Right ventricle myocardium superior (tissue), 1 donor: ENCODE measurements at regions not wholly inside any gene's neighbourhood (a gene's known extent, or its start where the extent isn't known, plus 50 kb on each side); places are given as distances from the start of the nearest gene placed in this dataset.
"Not testable (repeated sequence)": the region's sequence is repeated elsewhere in the genome, so short reads cannot be mapped to it uniquely, and the experiment has no call there.

ENCODE experiments used
- ATAC-seq: fragments of 200-7000 bp; cut with Tn5 transposase; one replicate; pipeline ENCODE4 v1.9.1; 2020; ENCODE audit warnings: mild to moderate bottlenecking; ENCODE audit not compliant: poor library complexity
- DNase-seq: peaks from one replicate; pipeline ENCODE4 v3.0.0-alpha.2; 2020
- intact Hi-C: fragments of 100-400 bp; cut with DNase I; formaldehyde crosslinking; loops from one replicate; pipeline ENCODE4 v1.11.2; 2022
- donor health status: DM: no; HTN: yes; CAD: no; lungs with severe emphysema.

- DNase-seq, result no peak
- intact Hi-C loops, result no loop called here
- no peak for ATAC-seq
Measured at GRCh38 chr5:169384661-169385060, 83.7 kb upstream of the SLIT3 start.

GRCh38 chr5:169374761-169375160, 73.8 kb upstream of the SLIT3 start:
- intact Hi-C loops, result no loop called here
- DNase-seq, result no peak
- no peak for ATAC-seq

- DNase-seq, result no peak
- intact Hi-C loops, result no loop called here
- ATAC-seq, result no peak
Measured at GRCh38 chr5:169374111-169374510, 73.2 kb upstream of the SLIT3 start.

- ATAC-seq, DNase-seq, intact Hi-C loops: not testable (repeated sequence)
Measured at GRCh38 chr5:169371801-169372200, 70.9 kb upstream of the SLIT3 start.

GRCh38 chr5:169369130-169369529, 68.2 kb upstream of the SLIT3 start:
- intact Hi-C loops, result no loop called here

GRCh38 chr5:169367861-169368260, 66.9 kb upstream of the SLIT3 start:
- ATAC-seq, result no peak
- intact Hi-C loops, result no loop called here

More at GRCh38 chr5:169369130-169369529, 68.2 kb upstream of the SLIT3 start:
- ATAC-seq, result no peak
- DNase-seq, result no peak

GRCh38 chr5:169357291-169357690, 56.4 kb upstream of the SLIT3 start:
- no peak for DNase-seq
- intact Hi-C loops, result no loop called here
- ATAC-seq, result no peak

More at GRCh38 chr5:169367861-169368260, 66.9 kb upstream of the SLIT3 start:
- no peak for DNase-seq

- no peak for ATAC-seq
- no peak for DNase-seq
- intact Hi-C loops, result no loop called here
Measured at GRCh38 chr5:169356811-169357210, 55.9 kb upstream of the SLIT3 start.

GRCh38 chr5:169356181-169356580, 55.2 kb upstream of the SLIT3 start:
- intact Hi-C loops, result no loop called here
- ATAC-seq (no peak), DNase-seq (no peak)

GRCh38 chr5:169354921-169355320, 54.0 kb upstream of the SLIT3 start:
- intact Hi-C loops, result no loop called here
- ATAC-seq (no peak), DNase-seq (no peak)

- intact Hi-C loops, result no loop called here
- no peak for DNase-seq
- no peak for ATAC-seq
Measured at GRCh38 chr5:169354263-169354662, 53.3 kb upstream of the SLIT3 start.

- intact Hi-C loops, result no loop called here
- DNase-seq (no peak), ATAC-seq (no peak)
Measured at GRCh38 chr5:169352901-169353300, 52.0 kb upstream of the SLIT3 start.

- no peak for ATAC-seq
- intact Hi-C loops, result no loop called here
Measured at GRCh38 chr5:169351721-169352120, 50.8 kb upstream of the SLIT3 start.

GRCh38 chr5:169350759-169351240, 49.9 kb upstream of the SLIT3 start:
- DNase-seq (no peak), ATAC-seq (peak; percentile 56)
- intact Hi-C loops, result no loop called here

More at GRCh38 chr5:169351721-169352120, 50.8 kb upstream of the SLIT3 start:
- DNase-seq, result no peak
